GM19351 (cell line): ENCODE measurements at regions not wholly inside any gene's neighbourhood (a gene's known extent, or its start where the extent isn't known, plus 50 kb on each side); places are given as distances from the start of the nearest gene placed in this dataset.
"Not testable (repeated sequence)": the region's sequence is repeated elsewhere in the genome, so short reads cannot be mapped to it uniquely, and the experiment has no call there.

Experiments used
- ATAC-seq: cut with Tn5 transposase; IDR thresholded peaks from one replicate; pipeline ENCODE4 v1.9.1; 2021; ENCODE audit warnings: mild to moderate bottlenecking, moderate library complexity; ENCODE audit not compliant: unreplicated experiment

GRCh38 chr13:66074018-66074615 is 1156.0 kb downstream of the PCDH9 start:
- no peak for ATAC-seq

- not testable (repeated sequence) for ATAC-seq
These were observed 1158.0 kb downstream of the PCDH9 start for GRCh38 chr13:66072097-66072496.

GRCh38 chr13:66071608-66072007 is 1158.5 kb downstream of the PCDH9 start:
- ATAC-seq = no peak

DNA sequence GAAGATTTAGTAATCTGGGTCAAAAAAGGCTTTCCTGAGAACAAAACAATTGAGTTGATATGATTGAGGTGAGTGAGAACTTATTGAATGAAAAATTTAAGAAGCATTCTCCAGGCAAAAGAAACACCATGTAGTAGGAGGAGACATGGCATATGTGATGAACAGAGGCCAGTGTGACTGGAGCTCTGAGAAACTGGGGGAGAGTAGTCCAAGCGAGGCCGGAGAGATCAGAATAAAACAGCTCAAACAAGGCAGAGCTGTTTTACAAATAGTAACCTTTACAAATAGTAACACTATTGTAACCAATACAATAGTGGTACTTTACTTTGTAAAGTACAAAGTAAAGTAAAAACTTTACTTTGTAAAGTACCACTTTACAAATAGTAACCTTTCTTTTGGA is 1159.1 kb downstream of the PCDH9 start:
- no peak for ATAC-seq

- ATAC-seq = no peak
These were observed 1160.6 kb downstream of the PCDH9 start for GRCh38 chr13:66069570-66069969.

- ATAC-seq = no peak
These were observed 1161.5 kb downstream of the PCDH9 start for GRCh38 chr13:66068683-66069082.

- ATAC-seq = no peak
These were observed 1181.2 kb downstream of the PCDH9 start for GRCh38 chr13:66048888-66049287.

GRCh38 chr13:66040506-66040905 is 1189.6 kb downstream of the PCDH9 start:
- no peak for ATAC-seq

DNA sequence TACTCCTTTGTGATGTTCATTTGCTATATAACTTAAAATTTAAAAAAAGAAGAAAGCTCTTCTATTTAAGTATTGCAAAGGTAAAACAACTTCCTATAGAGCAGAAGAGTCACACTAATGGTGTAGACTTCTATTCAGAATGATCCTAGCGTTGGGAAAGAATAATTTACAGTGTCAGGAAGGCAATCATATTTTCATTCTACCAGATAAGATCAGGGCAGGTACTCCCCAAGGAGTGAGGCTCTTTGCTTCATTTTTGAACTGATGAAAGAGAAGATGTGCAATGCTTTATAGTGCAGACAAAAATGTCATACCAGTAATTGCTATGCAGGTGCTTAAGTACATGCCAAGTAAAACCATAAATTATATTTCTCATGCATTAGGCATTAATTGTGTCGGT is 1193.0 kb downstream of the PCDH9 start:
- ATAC-seq = no peak

DNA sequence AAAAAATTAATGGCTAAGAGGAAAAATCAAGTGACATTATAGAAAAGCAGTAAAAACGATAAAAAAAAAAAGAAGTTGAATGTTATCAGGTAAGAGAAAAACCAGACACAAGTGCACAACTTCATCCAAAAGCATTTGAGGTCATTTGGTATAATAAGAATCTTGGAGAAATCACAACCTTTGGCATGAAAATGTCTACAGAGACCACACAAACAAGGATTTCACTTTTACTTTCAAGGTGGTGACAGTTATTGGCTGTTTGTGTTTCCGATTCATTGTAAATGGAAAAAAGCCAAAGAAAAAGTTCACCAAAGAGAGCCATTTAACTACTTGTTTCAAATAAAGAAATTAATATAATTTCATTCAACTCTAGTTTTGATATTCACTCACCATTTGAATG is 1193.5 kb downstream of the PCDH9 start:
- ATAC-seq = no peak

GRCh38 chr13:66036024-66036614 is 1194.0 kb downstream of the PCDH9 start:
- ATAC-seq = no peak

DNA sequence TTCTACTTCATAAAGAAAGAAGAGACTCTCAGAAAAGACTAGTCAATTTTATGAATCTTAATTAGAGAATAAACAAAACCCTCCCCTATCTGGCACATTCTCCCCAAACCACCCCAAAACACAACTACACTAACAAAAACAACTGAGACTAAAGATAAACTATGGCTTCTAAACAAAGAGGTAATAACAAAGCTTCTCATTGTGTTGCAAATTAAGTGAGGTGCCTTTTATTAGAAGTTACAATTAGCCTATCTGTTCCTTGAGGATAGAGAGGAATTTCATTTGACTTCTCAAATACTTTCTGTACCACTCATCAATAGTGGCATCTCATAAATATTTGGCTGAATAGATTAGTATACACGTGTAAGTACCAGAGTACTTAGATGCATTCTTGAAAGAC is 1196.2 kb downstream of the PCDH9 start:
- ATAC-seq = no peak

DNA sequence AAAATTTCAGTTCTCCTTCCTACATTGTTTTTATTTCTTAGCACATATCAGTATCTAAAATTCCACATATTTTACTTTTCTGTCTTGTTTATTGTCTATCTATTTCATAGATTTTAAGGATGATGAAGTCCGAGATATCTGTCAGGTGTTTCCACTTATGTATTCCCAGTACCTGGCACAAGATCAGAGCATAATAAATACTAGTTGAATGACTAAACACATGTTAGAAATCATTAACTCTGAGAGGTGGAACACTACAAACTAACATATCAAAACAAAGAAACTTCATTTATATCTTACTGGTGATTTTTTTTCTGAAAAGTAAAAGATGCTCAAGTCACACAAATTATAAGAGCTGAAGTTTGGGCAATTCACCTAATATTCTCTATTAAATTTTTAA is 1208.3 kb downstream of the PCDH9 start:
- ATAC-seq = no peak

DNA sequence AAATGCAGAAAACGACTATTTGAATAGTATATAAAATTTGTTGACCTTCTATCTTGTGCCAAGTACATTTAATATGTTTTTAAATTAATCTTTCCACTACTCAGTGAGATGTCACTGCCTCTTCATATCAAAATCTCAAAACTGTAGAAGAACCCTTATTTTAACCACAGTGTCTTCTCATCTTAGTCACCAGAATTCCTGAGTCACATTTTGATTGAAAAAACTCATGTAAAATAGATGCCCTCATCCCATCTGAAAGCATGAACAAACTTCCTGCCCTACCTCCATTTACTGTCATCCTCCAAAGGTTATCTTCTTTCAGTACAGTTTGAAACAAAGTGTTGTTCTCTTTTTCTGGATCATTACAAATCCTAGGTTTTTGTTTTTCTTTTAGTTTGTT is 1215.4 kb downstream of the PCDH9 start:
- no peak for ATAC-seq

- ATAC-seq = no peak
These were observed 1220.9 kb downstream of the PCDH9 start for GRCh38 chr13:66009241-66009640.

GRCh38 chr13:66003558-66003957 is 1226.6 kb downstream of the PCDH9 start:
- ATAC-seq = no peak

GRCh38 chr13:66001140-66001539 is 1229.0 kb downstream of the PCDH9 start:
- no peak for ATAC-seq

GRCh38 chr13:65999411-65999810 is 1230.7 kb downstream of the PCDH9 start:
- no peak for ATAC-seq

DNA sequence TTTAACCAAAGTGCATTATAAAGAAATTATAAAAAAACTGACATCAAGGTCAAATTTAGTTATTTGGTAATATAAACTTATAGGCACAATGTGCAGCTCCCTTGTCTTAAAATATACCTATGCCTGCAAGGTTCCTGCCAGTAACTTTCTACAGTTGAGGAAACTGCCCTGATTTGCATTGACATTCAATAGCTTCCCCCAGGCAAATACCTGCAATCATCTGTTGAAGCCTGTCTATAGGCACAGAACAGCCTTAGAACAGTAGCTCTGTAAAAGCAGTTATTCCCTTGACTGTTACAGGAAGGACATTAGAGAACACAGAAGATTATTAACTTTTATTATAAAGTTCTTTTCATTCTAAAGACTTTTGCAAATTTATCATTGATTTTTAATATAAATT is 1239.5 kb downstream of the PCDH9 start:
- no peak for ATAC-seq

- no peak for ATAC-seq
These were observed 1244.5 kb downstream of the PCDH9 start for GRCh38 chr13:65985612-65986011.

GRCh38 chr13:65977525-65977924 is 1252.6 kb downstream of the PCDH9 start:
- no peak for ATAC-seq

DNA sequence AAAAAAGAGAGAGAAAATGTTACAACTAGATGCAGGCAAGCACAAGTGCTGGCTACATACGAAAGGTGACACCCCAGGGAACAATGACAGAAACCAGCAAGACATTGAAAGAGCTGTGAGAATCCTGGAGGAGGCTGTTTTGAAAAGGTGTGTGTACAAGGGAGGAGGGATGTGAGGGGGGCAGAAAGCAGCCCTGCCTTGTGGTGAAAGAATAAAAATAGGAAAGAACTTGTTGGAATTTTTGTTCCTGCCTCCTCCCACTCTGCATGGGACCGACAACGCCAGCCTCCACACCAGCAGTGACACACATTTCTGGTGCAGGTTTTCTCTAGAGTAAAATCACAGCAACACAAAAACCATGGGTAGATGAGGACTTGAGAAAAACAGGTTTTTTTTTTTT is 1258.6 kb downstream of the PCDH9 start:
- no peak for ATAC-seq

- no peak for ATAC-seq
These were observed 1263.1 kb downstream of the PCDH9 start for GRCh38 chr13:65966991-65967451.
